Neural cell (in vitro differentiated cells): ENCODE measurements at regions not wholly inside any gene's neighbourhood (a gene's known extent, or its start where the extent isn't known, plus 50 kb on each side); places are given as distances from the start of the nearest gene placed in this dataset.

Source experiments
- H2AFZ ChIP-seq: fragments of 200-600, 300-800 bp; sonication (generic), shearing (Covaris generic); 2 replicates; pipeline ENCODE4 v1.6.0; 2014; ENCODE audit warnings: low read depth, mild to moderate bottlenecking, antibody characterized with exemption, low read length, moderate library complexity
- H3F3A ChIP-seq: fragments of 200-600 bp; shearing (Covaris generic); 2 replicates; pipeline ENCODE4 v1.6.1; 2016; ENCODE audit warnings: mild to moderate bottlenecking, moderate library complexity, mixed read lengths, antibody characterized with exemption, low read length; ENCODE audit not compliant: insufficient read depth, poor library complexity, severe bottlenecking
- H3K27ac ChIP-seq: fragments of 200-600, 300-800 bp; sonication (generic), shearing (Covaris generic); 2 replicates; pipeline ENCODE4 v1.5.1; 2014; ENCODE audit warnings: mild to moderate bottlenecking, low read length, moderate library complexity
- H3K27me3 ChIP-seq: fragments of 300-800, 200-600 bp; sonication (generic), shearing (Covaris generic); 2 replicates; pipeline ENCODE4 v1.6.0; 2014; ENCODE audit warnings: mild to moderate bottlenecking, low read depth, low read length, moderate library complexity; ENCODE audit not compliant: insufficient read depth
- H3K36me3 ChIP-seq: fragments of 300-800, 200-600 bp; sonication (generic), shearing (Covaris generic); 2 replicates; pipeline ENCODE4 v1.5.1; 2014; ENCODE audit warnings: mild to moderate bottlenecking, antibody characterized with exemption, low read length, moderate library complexity; ENCODE audit not compliant: insufficient read depth
- H3K4me2 ChIP-seq: fragments of 300-800, 200-600 bp; sonication (generic), shearing (Covaris generic); 2 replicates; pipeline ENCODE4 v1.6.0; 2014; ENCODE audit warnings: mild to moderate bottlenecking, low read length
- H3K4me3 ChIP-seq: fragments of 300-800, 200-600 bp; sonication (generic), shearing (Covaris generic); 2 replicates; pipeline ENCODE4 v1.5.1; 2014; ENCODE audit warnings: mild to moderate bottlenecking, low read length, moderate library complexity
- H3K79me2 ChIP-seq: fragments of 200-600 bp; shearing (Covaris generic); replicated peaks from 2 replicates; pipeline ENCODE4 v1.6.0; 2014; ENCODE audit warnings: mild to moderate bottlenecking, low read length, moderate library complexity; ENCODE audit not compliant: insufficient read depth
- H3K9ac ChIP-seq: fragments of 300-800, 200-600 bp; sonication (generic), shearing (Covaris generic); 2 replicates; pipeline ENCODE4 v1.6.1; 2016; ENCODE audit warnings: mild to moderate bottlenecking, low read length, mixed read lengths
- H3K9me2 ChIP-seq: fragments of 200-600 bp; shearing (Covaris generic); 2 replicates; pipeline ENCODE4 v1.6.1; 2016; ENCODE audit warnings: mild to moderate bottlenecking, low read length, mixed read lengths; ENCODE audit not compliant: insufficient read depth
- H3K9me3 ChIP-seq: fragments of 200-600, 300-800 bp; sonication (generic), shearing (Covaris generic); 2 replicates; pipeline ENCODE4 v1.6.1; 2016; ENCODE audit warnings: mild to moderate bottlenecking, mixed run types, low read length, moderate library complexity, mixed read lengths
- H4K20me1 ChIP-seq: fragments of 200-600 bp; shearing (Covaris generic); 2 replicates; pipeline ENCODE4 v1.6.1; 2016; ENCODE audit warnings: mild to moderate bottlenecking, mixed run types; ENCODE audit not compliant: insufficient read depth
- CTCF ChIP-seq: fragments of 450-650 bp; IDR thresholded peaks from 2 replicates; pipeline ENCODE4 v1.5.1; 2014; ENCODE audit warnings: antibody characterized with exemption, mild to moderate bottlenecking, moderate library complexity; ENCODE audit not compliant: poor library complexity, severe bottlenecking
- EZH2 ChIP-seq: fragments of 200-600, 300-800 bp; shearing (Covaris generic), sonication (generic); IDR thresholded peaks from 2 replicates; pipeline ENCODE4 v1.6.1; 2014; ENCODE audit warnings: antibody characterized with exemption, low read length, borderline replicate concordance, mild to moderate bottlenecking; ENCODE audit not compliant: insufficient read depth, poor library complexity, severe bottlenecking
- MXI1 ChIP-seq: fragments of 450-650 bp; conservative IDR thresholded peaks from 2 replicates; pipeline ENCODE4 v1.6.1; 2014; ENCODE audit warnings: antibody characterized with exemption, mild to moderate bottlenecking; ENCODE audit not compliant: poor library complexity, severe bottlenecking
- POLR2AphosphoS5 ChIP-seq: IDR thresholded peaks from 2 replicates; pipeline ENCODE4 v1.6.1; 2012
- RAD21 ChIP-seq: fragments of 450-650 bp; conservative IDR thresholded peaks from 2 replicates; pipeline ENCODE4 v1.6.1; 2014; ENCODE audit warnings: antibody characterized with exemption, mild to moderate bottlenecking, moderate library complexity
- SMC3 ChIP-seq: fragments of 450-650 bp; conservative IDR thresholded peaks from 2 replicates; pipeline ENCODE4 v1.6.1; 2014; ENCODE audit warnings: antibody characterized with exemption, mild to moderate bottlenecking, moderate library complexity; ENCODE audit not compliant: poor library complexity
- TF ChIP-seq, protein P1 (sequence below): IDR thresholded peaks from 2 replicates; pipeline ENCODE4 v1.6.1; 2012; ENCODE audit warnings: borderline replicate concordance

GRCh38 chr7:19404912-19405329, 259.7 kb upstream of the FERD3L start:
- no peak overlapping the region for H3K4me2 ChIP-seq
- no peaks in the 10 kb centered on the region for H3K36me3 ChIP-seq

DNA sequence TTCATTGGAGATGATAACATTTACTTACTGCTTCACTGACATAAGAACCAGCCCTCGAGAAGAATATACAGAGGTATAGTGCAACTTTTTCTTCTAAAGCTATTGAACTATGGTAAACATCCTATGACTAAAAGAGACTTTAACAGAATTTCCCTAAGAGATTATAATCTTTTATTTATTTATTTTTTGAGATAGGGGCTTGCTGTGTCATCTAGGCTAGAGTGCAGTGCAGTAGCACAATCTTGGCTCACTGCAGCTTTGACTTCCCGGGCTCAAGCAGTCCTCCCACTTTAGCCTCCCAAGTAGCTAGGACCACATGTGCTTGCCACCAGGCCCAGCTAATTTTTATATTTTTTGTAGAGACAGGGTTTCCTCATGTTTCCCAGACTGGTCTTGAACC, 258.5 kb upstream of the FERD3L start:
- H3K9me3 ChIP-seq: no peaks in the 10 kb centered on the region
- H4K20me1 ChIP-seq: no peaks in the 10 kb centered on the region
- no peak overlapping the region for H3K4me2 ChIP-seq
- H3K9me2 ChIP-seq: no peaks in the 10 kb centered on the region
- H3K27me3 ChIP-seq: no peaks in the 10 kb centered on the region
- no peaks in the 10 kb centered on the region for H3K36me3 ChIP-seq
- TF ChIP-seq CTCF: no peak
- H3K27ac ChIP-seq: no peak overlapping the region
- H3K9ac ChIP-seq: no peak overlapping the region
- H2AFZ ChIP-seq: no peak overlapping the region
- no peaks in the 10 kb centered on the region for H3F3A ChIP-seq
- H3K79me2 ChIP-seq: no peaks in the 10 kb centered on the region
- H3K4me3 ChIP-seq: no peak overlapping the region

More at GRCh38 chr7:19404912-19405329, 259.7 kb upstream of the FERD3L start:
- no peaks in the 10 kb centered on the region for H3K27me3 ChIP-seq
- TF ChIP-seq SMC3 (no peak), CTCF (no peak), MXI1 (no peak), RAD21 (no peak), POLR2AphosphoS5 (no peak), EZH2 (no peak)
- TF ChIP-seq, protein P1, sequence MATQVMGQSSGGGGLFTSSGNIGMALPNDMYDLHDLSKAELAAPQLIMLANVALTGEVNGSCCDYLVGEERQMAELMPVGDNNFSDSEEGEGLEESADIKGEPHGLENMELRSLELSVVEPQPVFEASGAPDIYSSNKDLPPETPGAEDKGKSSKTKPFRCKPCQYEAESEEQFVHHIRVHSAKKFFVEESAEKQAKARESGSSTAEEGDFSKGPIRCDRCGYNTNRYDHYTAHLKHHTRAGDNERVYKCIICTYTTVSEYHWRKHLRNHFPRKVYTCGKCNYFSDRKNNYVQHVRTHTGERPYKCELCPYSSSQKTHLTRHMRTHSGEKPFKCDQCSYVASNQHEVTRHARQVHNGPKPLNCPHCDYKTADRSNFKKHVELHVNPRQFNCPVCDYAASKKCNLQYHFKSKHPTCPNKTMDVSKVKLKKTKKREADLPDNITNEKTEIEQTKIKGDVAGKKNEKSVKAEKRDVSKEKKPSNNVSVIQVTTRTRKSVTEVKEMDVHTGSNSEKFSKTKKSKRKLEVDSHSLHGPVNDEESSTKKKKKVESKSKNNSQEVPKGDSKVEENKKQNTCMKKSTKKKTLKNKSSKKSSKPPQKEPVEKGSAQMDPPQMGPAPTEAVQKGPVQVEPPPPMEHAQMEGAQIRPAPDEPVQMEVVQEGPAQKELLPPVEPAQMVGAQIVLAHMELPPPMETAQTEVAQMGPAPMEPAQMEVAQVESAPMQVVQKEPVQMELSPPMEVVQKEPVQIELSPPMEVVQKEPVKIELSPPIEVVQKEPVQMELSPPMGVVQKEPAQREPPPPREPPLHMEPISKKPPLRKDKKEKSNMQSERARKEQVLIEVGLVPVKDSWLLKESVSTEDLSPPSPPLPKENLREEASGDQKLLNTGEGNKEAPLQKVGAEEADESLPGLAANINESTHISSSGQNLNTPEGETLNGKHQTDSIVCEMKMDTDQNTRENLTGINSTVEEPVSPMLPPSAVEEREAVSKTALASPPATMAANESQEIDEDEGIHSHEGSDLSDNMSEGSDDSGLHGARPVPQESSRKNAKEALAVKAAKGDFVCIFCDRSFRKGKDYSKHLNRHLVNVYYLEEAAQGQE: no peak
- no peaks in the 10 kb centered on the region for H3K9me3 ChIP-seq
- H3K9me2 ChIP-seq: no peaks in the 10 kb centered on the region
- H3K79me2 ChIP-seq: no peaks in the 10 kb centered on the region
- H4K20me1 ChIP-seq: no peaks in the 10 kb centered on the region
- no peak overlapping the region for H3K4me3 ChIP-seq
- H2AFZ ChIP-seq: no peak overlapping the region
- H3K9ac ChIP-seq: no peak overlapping the region
- H3K27ac ChIP-seq: no peak overlapping the region
- no peaks in the 10 kb centered on the region for H3F3A ChIP-seq
